OCI-LY3 (cell line): ENCODE measurements at regions not wholly inside any gene's neighbourhood (a gene's known extent, or its start where the extent isn't known, plus 50 kb on each side); places are given as distances from the start of the nearest gene placed in this dataset.

Experiments used
- H2AFZ ChIP-seq: fragments of 200-600, 300-600 bp; shearing (Covaris generic); 2 replicates; pipeline ENCODE4 v1.6.0; 2014; ENCODE audit warnings: antibody characterized with exemption, low read depth, low read length
- H3K27ac ChIP-seq: fragments of 200-600, 300-600 bp; sonication (generic); 2 replicates; pipeline ENCODE4 v1.5.1; 2014; ENCODE audit warnings: mild to moderate bottlenecking, low read length, moderate library complexity, mixed read lengths
- H3K27me3 ChIP-seq: fragments of 200-600, 300-600 bp; sonication (generic); 2 replicates; pipeline ENCODE4 v1.6.1; 2014; ENCODE audit warnings: low read depth, low read length, mixed read lengths
- H3K36me3 ChIP-seq: fragments of 200-600, 300-600 bp; sonication (generic); replicated peaks from 2 replicates; pipeline ENCODE3; 2014; ENCODE audit warnings: low read depth, low read length, mixed read lengths
- H3K4me1 ChIP-seq: fragments of 300-600, 200-600 bp; sonication (generic); 2 replicates; pipeline ENCODE4 v1.6.1; 2014; ENCODE audit warnings: low read length, mixed read lengths
- H3K4me2 ChIP-seq: fragments of 200-600, 300-600 bp; sonication (generic); 2 replicates; pipeline ENCODE4 v1.6.1; 2014; ENCODE audit warnings: low read length, mixed read lengths
- H3K4me3 ChIP-seq: fragments of 300-600, 200-600 bp; sonication (generic); 2 replicates; pipeline ENCODE4 v1.5.1; 2014; ENCODE audit warnings: antibody characterized with exemption, mild to moderate bottlenecking, low read length, moderate library complexity
- H3K79me2 ChIP-seq: fragments of 300-600, 200-600 bp; shearing (Covaris generic); 2 replicates; pipeline ENCODE4 v1.6.1; 2014; ENCODE audit warnings: mild to moderate bottlenecking, low read length, mixed read lengths
- H3K9ac ChIP-seq: fragments of 300-600, 200-600 bp; shearing (Covaris generic); 2 replicates; pipeline ENCODE4 v1.6.0; 2014; ENCODE audit warnings: mild to moderate bottlenecking, low read length, moderate library complexity
- H3K9me3 ChIP-seq: fragments of 200-600, 300-600 bp; shearing (Covaris generic); 2 replicates; pipeline ENCODE4 v1.6.1; 2014; ENCODE audit warnings: low read length, mixed read lengths; ENCODE audit not compliant: insufficient read depth
- H4K20me1 ChIP-seq: fragments of 200-600, 300-600 bp; sonication (generic); 2 replicates; pipeline ENCODE4 v1.6.1; 2016; ENCODE audit warnings: low read length, mixed read lengths; ENCODE audit not compliant: insufficient read depth
- EZH2phosphoT487 ChIP-seq: fragments of 200-600 bp; shearing (Covaris generic); IDR thresholded peaks from 2 replicates; pipeline ENCODE4 v1.6.1; 2018; ENCODE audit warnings: antibody characterized with exemption, mixed run types, low read depth
- TF ChIP-seq, protein P1 (sequence below): fragments of 200-600, 300-600 bp; sonication (generic); IDR thresholded peaks from 2 replicates; pipeline ENCODE4 v1.5.1; 2014; ENCODE audit warnings: antibody characterized with exemption, low read length, low read depth

DNA sequence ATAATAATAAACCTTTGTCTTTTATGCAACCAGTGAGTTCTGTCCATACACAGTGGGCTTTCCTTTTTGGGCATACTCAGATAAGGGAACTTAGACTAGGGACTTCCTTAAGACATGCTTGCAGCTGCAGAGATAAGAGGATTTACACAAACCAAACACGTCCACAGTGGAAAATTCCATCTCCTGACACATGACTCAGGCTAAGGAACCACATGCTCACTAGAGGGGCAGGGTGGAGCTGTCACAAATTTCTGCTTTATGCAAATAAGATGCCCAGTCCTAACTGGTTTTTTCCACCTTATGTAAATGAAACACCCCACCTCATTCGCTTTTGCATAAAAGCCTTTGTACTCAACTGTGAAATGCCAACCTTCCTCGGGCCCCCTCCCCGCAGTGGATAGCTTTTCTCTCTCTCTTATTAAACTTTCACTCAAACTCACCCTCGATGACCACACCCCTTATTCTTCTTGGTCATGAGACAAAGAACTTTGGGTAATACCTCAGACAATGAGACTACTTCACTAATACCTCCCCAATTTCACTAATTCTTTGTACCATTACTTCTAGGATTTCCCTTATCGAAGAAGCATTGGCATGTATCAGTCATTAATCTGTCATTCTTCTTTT, 170.3 kb upstream of the FTMT start:
- no peak overlapping the region for H3K27ac ChIP-seq

DNA sequence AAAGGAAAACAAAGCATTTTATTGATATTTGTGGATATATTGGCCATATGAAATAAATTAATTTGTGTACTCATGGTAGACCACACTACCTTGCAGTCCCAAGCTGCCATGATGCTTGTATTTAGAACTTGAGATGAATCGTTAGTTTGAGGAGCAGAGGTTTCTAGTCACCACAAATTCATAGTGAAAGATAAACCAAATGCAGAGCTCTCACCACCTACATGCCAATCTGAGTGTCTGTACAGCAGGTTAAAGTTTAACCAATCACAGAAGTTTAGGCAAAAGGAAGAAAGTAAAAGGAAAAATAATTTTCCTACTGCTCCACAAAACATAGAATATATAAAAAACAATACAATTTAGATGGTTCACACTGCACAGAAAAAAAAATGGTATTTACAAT, 163.6 kb upstream of the FTMT start:
- no peak overlapping the region for H3K27ac ChIP-seq
- no peaks in the 10 kb centered on the region for H3K4me1 ChIP-seq
- no peaks in the 10 kb centered on the region for H3K36me3 ChIP-seq
- H3K4me3 ChIP-seq = no peak overlapping the region
- no peaks in the 10 kb centered on the region for H3K27me3 ChIP-seq
- no peaks in the 10 kb centered on the region for H3K9me3 ChIP-seq
- H2AFZ ChIP-seq = no peak overlapping the region
- H3K4me2 ChIP-seq = no peak overlapping the region
- no peak overlapping the region for H3K9ac ChIP-seq
- TF ChIP-seq, protein P1, sequence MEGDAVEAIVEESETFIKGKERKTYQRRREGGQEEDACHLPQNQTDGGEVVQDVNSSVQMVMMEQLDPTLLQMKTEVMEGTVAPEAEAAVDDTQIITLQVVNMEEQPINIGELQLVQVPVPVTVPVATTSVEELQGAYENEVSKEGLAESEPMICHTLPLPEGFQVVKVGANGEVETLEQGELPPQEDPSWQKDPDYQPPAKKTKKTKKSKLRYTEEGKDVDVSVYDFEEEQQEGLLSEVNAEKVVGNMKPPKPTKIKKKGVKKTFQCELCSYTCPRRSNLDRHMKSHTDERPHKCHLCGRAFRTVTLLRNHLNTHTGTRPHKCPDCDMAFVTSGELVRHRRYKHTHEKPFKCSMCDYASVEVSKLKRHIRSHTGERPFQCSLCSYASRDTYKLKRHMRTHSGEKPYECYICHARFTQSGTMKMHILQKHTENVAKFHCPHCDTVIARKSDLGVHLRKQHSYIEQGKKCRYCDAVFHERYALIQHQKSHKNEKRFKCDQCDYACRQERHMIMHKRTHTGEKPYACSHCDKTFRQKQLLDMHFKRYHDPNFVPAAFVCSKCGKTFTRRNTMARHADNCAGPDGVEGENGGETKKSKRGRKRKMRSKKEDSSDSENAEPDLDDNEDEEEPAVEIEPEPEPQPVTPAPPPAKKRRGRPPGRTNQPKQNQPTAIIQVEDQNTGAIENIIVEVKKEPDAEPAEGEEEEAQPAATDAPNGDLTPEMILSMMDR = no peak
- TF ChIP-seq EZH2phosphoT487 = no peak
- no peaks in the 10 kb centered on the region for H4K20me1 ChIP-seq
- no peaks in the 10 kb centered on the region for H3K79me2 ChIP-seq

More for the DNA sequence above, 170.3 kb upstream of the FTMT start:
- Histone ChIP-seq H3K9ac (no peak overlapping the region), H3K4me3 (no peak overlapping the region), H3K79me2 (no peaks in the 10 kb centered on the region), H3K4me2 (no peak overlapping the region), H3K9me3 (no peaks in the 10 kb centered on the region), H4K20me1 (no peaks in the 10 kb centered on the region), H3K27me3 (no peaks in the 10 kb centered on the region), H3K4me1 (no peaks in the 10 kb centered on the region), H2AFZ (no peak overlapping the region), H3K36me3 (no peaks in the 10 kb centered on the region)
- no peak for TF ChIP-seq EZH2phosphoT487
- TF ChIP-seq, protein P1 = no peak

DNA sequence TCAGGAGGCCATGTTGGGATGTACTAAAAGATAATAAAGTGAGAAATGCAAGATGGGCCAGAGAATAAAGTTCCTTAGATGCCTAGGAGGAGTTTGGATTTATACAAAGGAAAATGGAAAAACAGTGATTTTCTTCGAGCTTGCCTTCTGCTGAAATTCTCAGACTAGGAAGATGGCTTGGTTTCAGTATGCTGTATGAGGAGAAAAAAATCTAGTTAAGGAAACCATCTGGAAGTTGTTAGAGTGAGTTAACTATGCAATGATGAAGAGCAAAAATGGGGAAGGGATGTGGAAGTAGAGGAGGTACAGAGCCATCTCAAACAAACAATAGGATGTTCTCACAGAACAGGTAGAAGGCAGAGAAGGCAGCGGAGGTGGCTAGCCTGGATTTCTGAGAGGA, 162.9 kb upstream of the FTMT start:
- Histone ChIP-seq H3K9ac (no peak overlapping the region), H3K4me1 (no peaks in the 10 kb centered on the region), H3K9me3 (no peaks in the 10 kb centered on the region), H3K27me3 (no peaks in the 10 kb centered on the region), H2AFZ (peak overlapping the region; percentile 46; the same call in 1 of the 2 replicates), H4K20me1 (no peaks in the 10 kb centered on the region), H3K79me2 (no peaks in the 10 kb centered on the region), H3K4me3 (no peak overlapping the region), H3K4me2 (no peak overlapping the region), H3K27ac (no peak overlapping the region), H3K36me3 (no peaks in the 10 kb centered on the region)
- TF ChIP-seq EZH2phosphoT487 = no peak
- TF ChIP-seq, protein P1 = no peak

DNA sequence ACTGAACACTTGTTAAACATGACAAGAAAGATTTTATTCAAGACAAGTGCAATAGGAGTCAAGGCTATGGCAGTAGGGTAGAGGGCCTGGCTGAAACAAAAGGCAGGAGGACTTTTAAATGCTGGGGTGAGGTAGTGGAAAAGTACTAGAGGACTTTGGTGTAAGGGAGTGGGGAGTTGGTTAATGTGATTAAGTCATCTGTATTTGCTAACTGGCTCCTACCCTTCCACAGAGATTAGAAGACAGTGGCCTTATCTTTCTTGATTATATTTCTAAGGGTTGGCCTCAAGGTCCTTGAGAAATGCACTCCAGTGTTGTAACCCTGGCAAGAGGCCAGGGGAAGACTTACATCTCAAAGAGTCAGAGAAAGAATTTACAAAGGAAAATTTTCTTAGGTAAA, 160.2 kb upstream of the FTMT start:
- H3K27ac ChIP-seq = no peak overlapping the region
- no peak overlapping the region for H3K9ac ChIP-seq
- H2AFZ ChIP-seq = no peak overlapping the region
- no peaks in the 10 kb centered on the region for H3K79me2 ChIP-seq
- no peaks in the 10 kb centered on the region for H3K36me3 ChIP-seq
- no peaks in the 10 kb centered on the region for H3K9me3 ChIP-seq
- TF ChIP-seq EZH2phosphoT487 = no peak
- TF ChIP-seq, protein P1 = no peak
- no peaks in the 10 kb centered on the region for H3K4me1 ChIP-seq
- no peaks in the 10 kb centered on the region for H3K27me3 ChIP-seq
- no peaks in the 10 kb centered on the region for H4K20me1 ChIP-seq
- H3K4me2 ChIP-seq = no peak overlapping the region
- no peak overlapping the region for H3K4me3 ChIP-seq
